ENCODE measurements at regions not wholly inside any gene's neighbourhood (a gene's known extent, or its start where the extent isn't known, plus 50 kb on each side); places are given as distances from the start of the nearest gene placed in this dataset.

DNA sequence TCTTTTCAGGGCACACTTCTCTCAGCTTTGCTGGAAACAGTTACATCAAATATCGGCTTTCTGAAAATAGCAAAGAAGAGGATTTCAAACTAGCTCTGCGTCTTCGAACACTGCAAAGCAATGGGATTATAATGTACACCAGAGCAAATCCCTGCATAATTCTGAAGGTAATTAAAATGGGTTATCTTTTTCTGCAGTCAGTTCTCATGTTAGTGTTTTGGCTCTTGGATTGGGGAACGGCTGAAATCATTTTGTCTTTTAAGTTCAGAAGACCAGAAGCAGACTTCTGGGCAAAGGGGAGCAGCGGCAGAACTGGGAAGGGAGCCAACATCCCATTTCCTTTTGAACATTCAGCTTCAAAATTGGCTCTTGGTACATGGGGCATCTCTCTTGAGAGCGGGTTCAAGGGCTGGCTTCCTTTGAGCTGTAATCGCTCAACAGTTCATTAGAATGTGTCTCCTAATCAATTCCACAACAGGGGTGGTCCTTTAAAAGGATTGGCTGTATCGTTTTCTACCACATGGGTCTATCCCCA lies 110.2 kb upstream of the MTNR1B start:
- intact Hi-C loops (cut with DNase I), result no loop called here
- H3K27me3 ChIP-seq (ENCODE audit: control insufficient read depth in 1 of 2, insufficient read depth in 2 of 2, low read length in 1 of 2), result no peaks in the 10 kb centered on the region
- peaks cover 1 to 6% of the 10 kb centered on the region in 2 donors for H3K4me1 ChIP-seq (ENCODE audit: control insufficient read depth in 1 of 2, insufficient read depth in 2 of 2, low read length in 2 of 2)
- H3K36me3 ChIP-seq (ENCODE audit: control insufficient read depth in 1 of 2, insufficient read depth in 2 of 2, low read length in 1 of 2), result no peaks in the 10 kb centered on the region
- ATAC-seq (ENCODE audit: low FRiP score) (no peak), DNase-seq (no peak)
- no peaks in the 10 kb centered on the region for H3K9me3 ChIP-seq (ENCODE audit: control insufficient read depth, low read length)
- no peak overlapping the region for H3K27ac ChIP-seq (ENCODE audit: low read depth in 1 of 2, low read length in 2 of 2)
- no peak overlapping the region for H3K4me3 ChIP-seq (ENCODE audit: low read length in 2 of 2)
- WGBS, 2 donors, result 34 to 36% methylated on average over 8 of the region's 8 CpGs

DNA sequence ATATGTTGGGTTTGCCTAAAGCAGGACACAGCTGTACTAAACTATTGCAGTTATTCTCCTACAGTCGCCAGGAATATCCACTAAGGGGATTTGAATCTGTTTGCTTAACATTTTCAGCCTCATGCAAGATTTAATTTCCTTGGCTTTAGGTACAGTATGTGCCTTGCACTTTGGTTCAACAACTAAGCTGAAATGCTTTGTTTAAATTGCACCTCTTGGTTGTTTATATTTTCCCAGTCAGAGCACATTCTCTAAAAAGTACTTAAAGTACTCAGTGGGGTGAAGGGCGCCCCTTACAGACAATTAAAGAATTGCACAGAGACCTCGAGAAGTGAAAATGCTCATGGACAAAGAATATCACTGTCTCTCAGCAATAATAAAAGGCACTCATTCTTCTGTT lies 107.8 kb upstream of the MTNR1B start:
- Histone ChIP-seq H3K4me3 (ENCODE audit: low read length in 2 of 2) (no peak overlapping the region), H3K9me3 (ENCODE audit: control insufficient read depth, low read length) (no peaks in the 10 kb centered on the region), H3K27ac (ENCODE audit: low read depth in 1 of 2, low read length in 2 of 2) (no peak overlapping the region), H3K4me1 (ENCODE audit: control insufficient read depth in 1 of 2, insufficient read depth in 2 of 2, low read length in 2 of 2) (peaks cover 1 to 6% of the 10 kb centered on the region in 2 donors), H3K27me3 (ENCODE audit: control insufficient read depth in 1 of 2, insufficient read depth in 2 of 2, low read length in 1 of 2) (no peaks in the 10 kb centered on the region), H3K36me3 (ENCODE audit: control insufficient read depth in 1 of 2, insufficient read depth in 2 of 2, low read length in 1 of 2) (no peaks in the 10 kb centered on the region)
- intact Hi-C loops (cut with DNase I), result no loop called here
- WGBS, 2 donors, result 29 to 30% methylated on average over 3 of the region's 3 CpGs
- no peak for DNase-seq
- ATAC-seq (ENCODE audit: low FRiP score), result no peak

DNA sequence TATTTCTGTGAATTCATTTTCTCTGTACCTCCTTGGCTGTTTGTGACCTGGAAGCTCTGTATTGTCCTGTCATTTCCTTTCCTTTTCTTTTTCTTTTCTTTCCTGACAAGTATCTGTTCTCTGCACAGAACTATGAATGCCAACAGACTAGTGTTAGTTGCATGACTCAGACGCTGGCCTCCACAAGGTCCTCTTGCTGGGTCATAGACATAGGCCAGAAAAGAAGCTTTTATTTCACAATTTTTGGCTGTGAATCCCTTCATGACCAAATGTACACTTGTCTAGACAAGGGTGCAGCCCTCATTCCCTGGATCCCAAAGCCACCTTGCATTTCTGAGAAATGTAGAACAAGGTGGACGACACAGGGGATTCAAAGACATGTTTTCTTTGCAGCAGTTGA lies 104.1 kb upstream of the MTNR1B start:
- H3K4me3 ChIP-seq (ENCODE audit: low read length in 2 of 2), result no peak overlapping the region
- ATAC-seq (ENCODE audit: low FRiP score) (peak; percentile 64), DNase-seq (peak in 1 of 2 donors; percentile 59)
- H3K9me3 ChIP-seq (ENCODE audit: control insufficient read depth, low read length), result no peaks in the 10 kb centered on the region
- 21 to 27% methylated on average over 2 of the region's 2 CpGs for WGBS, 2 donors
- no peaks in the 10 kb centered on the region for H3K36me3 ChIP-seq (ENCODE audit: control insufficient read depth in 1 of 2, insufficient read depth in 2 of 2, low read length in 1 of 2)
- peaks cover 0 to 6% of the 10 kb centered on the region in 2 donors for H3K4me1 ChIP-seq (ENCODE audit: control insufficient read depth in 1 of 2, insufficient read depth in 2 of 2, low read length in 2 of 2)
- no peaks in the 10 kb centered on the region for H3K27me3 ChIP-seq (ENCODE audit: control insufficient read depth in 1 of 2, insufficient read depth in 2 of 2, low read length in 1 of 2)
- H3K27ac ChIP-seq (ENCODE audit: low read depth in 1 of 2, low read length in 2 of 2), result no peak overlapping the region
- intact Hi-C loops (cut with DNase I), result no loop called here

DNA sequence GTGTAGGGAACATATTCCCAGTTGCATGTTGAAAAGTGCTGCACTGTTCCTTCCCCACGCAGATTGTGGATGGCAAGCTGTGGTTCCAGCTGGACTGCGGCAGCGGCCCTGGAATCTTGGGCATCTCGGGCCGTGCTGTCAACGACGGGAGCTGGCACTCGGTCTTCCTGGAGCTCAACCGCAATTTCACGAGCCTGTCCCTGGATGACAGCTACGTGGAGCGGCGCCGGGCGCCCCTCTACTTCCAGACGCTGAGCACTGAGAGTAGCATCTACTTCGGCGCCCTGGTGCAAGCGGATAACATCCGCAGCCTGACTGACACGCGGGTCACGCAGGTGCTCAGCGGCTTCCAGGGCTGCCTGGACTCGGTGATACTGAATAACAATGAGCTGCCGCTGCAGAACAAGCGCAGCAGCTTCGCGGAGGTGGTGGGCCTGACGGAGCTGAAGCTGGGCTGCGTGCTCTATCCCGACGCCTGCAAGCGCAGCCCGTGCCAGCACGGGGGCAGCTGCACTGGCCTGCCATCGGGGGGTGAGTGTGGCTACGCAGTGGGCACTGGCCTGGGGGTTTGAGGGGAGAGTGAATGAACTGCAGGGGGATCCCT lies 102.7 kb upstream of the MTNR1B start:
- DNase-seq, result no peak
- ATAC-seq (ENCODE audit: low FRiP score), result peak; percentile 13
- intact Hi-C loops (cut with DNase I), result no loop called here

DNA sequence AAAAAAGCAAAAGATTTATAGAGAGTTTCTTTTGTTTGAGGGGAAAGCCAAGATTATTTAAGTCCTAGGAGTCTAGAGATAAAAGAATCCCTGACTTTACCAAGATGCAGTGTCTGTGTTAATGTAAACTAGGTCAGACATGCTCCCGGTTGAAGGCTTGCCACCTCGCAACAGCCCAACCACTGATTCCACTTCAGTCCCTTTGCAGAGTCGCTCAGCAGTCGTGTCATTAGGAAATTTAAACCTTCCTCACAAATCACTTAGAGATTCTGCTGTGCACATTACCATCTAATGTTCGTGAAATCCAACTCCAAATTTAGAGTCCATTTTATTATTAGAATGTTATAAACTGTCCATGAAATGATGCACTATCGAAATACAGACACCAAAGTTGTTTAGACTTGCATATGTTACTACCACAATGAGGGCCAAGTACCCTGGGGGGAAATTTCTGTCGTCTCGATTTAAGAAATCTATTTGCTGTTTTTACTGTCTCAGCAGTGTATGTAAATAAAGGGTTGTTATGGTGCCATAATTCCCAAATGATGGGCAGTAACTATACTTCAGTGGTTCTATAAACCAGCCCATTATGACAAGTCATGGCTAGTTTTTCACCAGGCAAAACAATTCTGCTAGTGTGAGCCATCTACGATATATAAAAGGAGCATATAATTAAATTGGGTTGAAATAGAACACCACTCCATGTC lies 101.4 kb upstream of the MTNR1B start:
- H3K27ac ChIP-seq (ENCODE audit: low read depth in 1 of 2, low read length in 2 of 2), result no peak overlapping the region
- no peaks in the 10 kb centered on the region for H3K9me3 ChIP-seq (ENCODE audit: control insufficient read depth, low read length)
- H3K4me3 ChIP-seq (ENCODE audit: low read length in 2 of 2), result no peak overlapping the region
- intact Hi-C loops (cut with DNase I), result no loop called here
- no peaks in the 10 kb centered on the region for H3K4me1 ChIP-seq (ENCODE audit: control insufficient read depth in 1 of 2, insufficient read depth in 2 of 2, low read length in 2 of 2)
- ATAC-seq (ENCODE audit: low FRiP score) (no peak), DNase-seq (no peak)
- no peaks in the 10 kb centered on the region for H3K27me3 ChIP-seq (ENCODE audit: control insufficient read depth in 1 of 2, insufficient read depth in 2 of 2, low read length in 1 of 2)
- H3K36me3 ChIP-seq (ENCODE audit: control insufficient read depth in 1 of 2, insufficient read depth in 2 of 2, low read length in 1 of 2), result no peaks in the 10 kb centered on the region
- WGBS, 2 donors, result 70 to 77% methylated on average over 9 of the region's 9 CpGs

More for the DNA sequence above, 102.7 kb upstream of the MTNR1B start:
- Histone ChIP-seq H3K36me3 (ENCODE audit: control insufficient read depth in 1 of 2, insufficient read depth in 2 of 2, low read length in 1 of 2) (no peaks in the 10 kb centered on the region), H3K27ac (ENCODE audit: low read depth in 1 of 2, low read length in 2 of 2) (no peak overlapping the region), H3K27me3 (ENCODE audit: control insufficient read depth in 1 of 2, insufficient read depth in 2 of 2, low read length in 1 of 2) (no peaks in the 10 kb centered on the region), H3K9me3 (ENCODE audit: control insufficient read depth, low read length) (no peaks in the 10 kb centered on the region), H3K4me1 (ENCODE audit: control insufficient read depth in 1 of 2, insufficient read depth in 2 of 2, low read length in 2 of 2) (peaks cover 0 to 2% of the 10 kb centered on the region in 2 donors), H3K4me3 (ENCODE audit: low read length in 2 of 2) (no peak overlapping the region)
- 89 to 93% methylated on average over 38 of the region's 38 CpGs for WGBS, 2 donors

DNA sequence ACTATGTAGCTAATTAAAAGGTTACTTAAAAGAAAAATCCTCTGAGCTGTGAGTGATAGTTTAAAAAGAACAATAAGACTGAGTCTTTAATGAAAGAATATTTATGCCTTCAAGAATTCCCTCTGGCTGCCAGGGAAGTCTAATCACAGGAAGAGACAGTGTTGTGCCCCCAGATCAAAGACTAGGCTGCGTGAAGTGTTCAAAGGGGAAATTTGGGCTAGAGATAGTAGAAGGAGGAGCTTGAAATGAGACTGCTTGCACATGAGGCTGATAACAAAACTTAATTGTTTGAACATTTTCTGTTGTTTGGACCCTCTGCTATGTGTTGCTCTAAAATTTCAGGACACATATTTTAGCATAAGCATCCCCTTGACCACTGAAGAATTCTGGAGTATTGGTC lies 99.7 kb upstream of the MTNR1B start:
- WGBS, 2 donors, result 90% methylated on average over 1 of the region's 1 CpG
- no peaks in the 10 kb centered on the region for H3K36me3 ChIP-seq (ENCODE audit: control insufficient read depth in 1 of 2, insufficient read depth in 2 of 2, low read length in 1 of 2)
- DNase-seq (no peak), ATAC-seq (ENCODE audit: low FRiP score) (no peak)
- H3K4me3 ChIP-seq (ENCODE audit: low read length in 2 of 2), result no peak overlapping the region
- intact Hi-C loops (cut with DNase I), result loop anchor here in 1 of 2 donors (10.0 kb wide), 1 partner anchor 105 kb away; no protein-coding TSS in a partner anchor
- H3K27me3 ChIP-seq (ENCODE audit: control insufficient read depth in 1 of 2, insufficient read depth in 2 of 2, low read length in 1 of 2), result no peaks in the 10 kb centered on the region
- H3K27ac ChIP-seq (ENCODE audit: low read depth in 1 of 2, low read length in 2 of 2), result no peak overlapping the region
- H3K9me3 ChIP-seq (ENCODE audit: control insufficient read depth, low read length), result no peaks in the 10 kb centered on the region
- no peaks in the 10 kb centered on the region for H3K4me1 ChIP-seq (ENCODE audit: control insufficient read depth in 1 of 2, insufficient read depth in 2 of 2, low read length in 2 of 2)

DNA sequence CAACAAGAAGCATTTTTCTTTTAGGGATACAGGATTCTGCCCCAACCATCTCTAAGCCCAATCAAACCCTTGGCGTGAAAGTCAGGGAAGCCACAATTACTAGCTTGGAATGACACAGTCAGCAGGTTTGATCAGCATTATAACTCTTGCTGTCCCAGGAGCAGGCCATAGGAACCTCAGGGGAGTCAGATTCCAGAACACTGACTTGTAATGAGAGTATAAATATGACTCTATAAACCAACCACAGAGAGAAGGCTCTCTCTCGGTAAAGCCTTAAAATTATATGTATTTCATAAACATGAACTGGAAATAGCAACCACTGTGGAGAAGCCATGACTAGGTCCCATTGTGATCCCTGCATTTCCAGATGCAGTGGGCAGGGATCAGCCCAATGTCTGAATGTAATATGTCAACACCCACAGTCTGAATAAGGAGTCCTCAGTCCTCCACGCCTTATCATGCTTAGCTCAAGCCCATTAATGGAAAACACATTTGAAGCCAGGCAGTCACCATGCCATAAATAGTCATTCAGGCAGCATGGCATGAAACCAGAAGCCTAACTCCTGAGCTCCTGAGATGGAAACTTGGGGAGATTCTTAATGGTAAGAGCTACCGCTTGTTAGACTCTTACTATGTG lies 99.1 kb upstream of the MTNR1B start:
- no peak overlapping the region for H3K27ac ChIP-seq (ENCODE audit: low read depth in 1 of 2, low read length in 2 of 2)
- DNase-seq (no peak), ATAC-seq (ENCODE audit: low FRiP score) (no peak)
- no peak overlapping the region for H3K4me3 ChIP-seq (ENCODE audit: low read length in 2 of 2)
- 71% methylated on average over 4 of the region's 4 CpGs for WGBS, 2 donors
- no peaks in the 10 kb centered on the region for H3K36me3 ChIP-seq (ENCODE audit: control insufficient read depth in 1 of 2, insufficient read depth in 2 of 2, low read length in 1 of 2)
- intact Hi-C loops (cut with DNase I), result loop anchor here in 1 of 2 donors (10.0 kb wide), 1 partner anchor 106 kb away; no protein-coding TSS in a partner anchor
- H3K9me3 ChIP-seq (ENCODE audit: control insufficient read depth, low read length), result no peaks in the 10 kb centered on the region
- no peaks in the 10 kb centered on the region for H3K27me3 ChIP-seq (ENCODE audit: control insufficient read depth in 1 of 2, insufficient read depth in 2 of 2, low read length in 1 of 2)
- H3K4me1 ChIP-seq (ENCODE audit: control insufficient read depth in 1 of 2, insufficient read depth in 2 of 2, low read length in 2 of 2), result no peaks in the 10 kb centered on the region

DNA sequence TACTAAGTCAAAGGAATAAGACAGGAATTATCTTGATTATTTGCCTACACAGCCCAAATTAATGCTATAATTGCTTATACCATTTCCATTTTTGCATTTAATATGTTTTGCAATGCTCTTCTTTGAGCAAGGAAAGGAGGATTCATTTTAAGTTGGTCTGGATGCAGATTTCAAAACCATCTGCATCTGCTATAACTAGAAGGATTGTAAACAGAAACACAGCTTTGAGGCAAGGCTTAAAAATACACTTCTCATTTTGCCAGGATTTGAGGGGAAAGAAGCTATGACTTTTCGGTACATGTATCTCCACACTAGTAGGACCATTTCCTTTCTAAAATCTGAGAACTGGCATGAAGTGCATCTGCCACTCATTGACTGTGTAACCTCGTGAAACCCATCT lies 95.9 kb upstream of the MTNR1B start:
- H3K4me1 ChIP-seq (ENCODE audit: control insufficient read depth in 1 of 2, insufficient read depth in 2 of 2, low read length in 2 of 2), result no peaks in the 10 kb centered on the region
- no peak overlapping the region for H3K27ac ChIP-seq (ENCODE audit: low read depth in 1 of 2, low read length in 2 of 2)
- no peak overlapping the region for H3K4me3 ChIP-seq (ENCODE audit: low read length in 2 of 2)
- DNase-seq, result no peak
- no peaks in the 10 kb centered on the region for H3K27me3 ChIP-seq (ENCODE audit: control insufficient read depth in 1 of 2, insufficient read depth in 2 of 2, low read length in 1 of 2)
- intact Hi-C loops (cut with DNase I), result loop anchor here in 1 of 2 donors (10.0 kb wide), 1 partner anchor 109 kb away; no protein-coding TSS in a partner anchor
- ATAC-seq (ENCODE audit: low FRiP score), result no peak
- 90 to 93% methylated on average over 2 of the region's 2 CpGs for WGBS, 2 donors
- no peaks in the 10 kb centered on the region for H3K36me3 ChIP-seq (ENCODE audit: control insufficient read depth in 1 of 2, insufficient read depth in 2 of 2, low read length in 1 of 2)
- H3K9me3 ChIP-seq (ENCODE audit: control insufficient read depth, low read length), result no peaks in the 10 kb centered on the region
